Sigmoid colon (tissue), 6 donors: ENCODE measurements at regions not wholly inside any gene's neighbourhood (a gene's known extent, or its start where the extent isn't known, plus 50 kb on each side); places are given as distances from the start of the nearest gene placed in this dataset.
"Not testable (repeated sequence)": the region's sequence is repeated elsewhere in the genome, so short reads cannot be mapped to it uniquely, and the experiment has no call there.

Source experiments
- DNase-seq: peaks from one replicate; pipeline ENCODE4 v3.0.0-alpha.2; 2019
- H3K27ac ChIP-seq, 4 donors: fragments of 200-600 bp; sonication (generic); one replicate each; pipeline ENCODE4 v1.5.1; 2016 to 2019; ENCODE audit warnings: mild to moderate bottlenecking in 1 of 4
- H3K27me3 ChIP-seq, 3 donors: fragments of 200-600 bp; sonication (generic); one replicate each; pipeline ENCODE4 v1.5.1; 2019; ENCODE audit warnings: mild to moderate bottlenecking in 1 of 3
- H3K36me3 ChIP-seq, 4 donors: fragments of 200-600 bp; sonication (generic); one replicate each; pipeline ENCODE4 v1.5.1; 2016 to 2019
- H3K4me1 ChIP-seq, 4 donors: fragments of 200-600 bp; sonication (generic); one replicate each; pipeline ENCODE4 v1.5.1; 2017 to 2019
- H3K4me3 ChIP-seq, 4 donors: fragments of 200-600 bp; sonication (generic); one replicate each; pipeline ENCODE4 v1.5.1; 2017 to 2019; ENCODE audit warnings: mild to moderate bottlenecking in 2 of 4, moderate library complexity in 1 of 4
- H3K9me3 ChIP-seq, 4 donors: fragments of 200-600 bp in 3 of 4; sonication (generic) in 3 of 4; one replicate each; pipeline versions ENCODE4 v1.5.1 to v1.6.1; 2013 to 2019
- EP300 ChIP-seq, 4 donors: sonication (generic); formaldehyde crosslinking; IDR thresholded peaks; one replicate each; pipeline ENCODE4 v1.6.1; 2017; ENCODE audit warnings: antibody characterized with exemption in 4 of 4
- POLR2A ChIP-seq, 2 donors: fragments of 450-650 bp; IDR thresholded peaks; one replicate each; pipeline ENCODE4 v1.6.1; 2016; ENCODE audit warnings: antibody characterized with exemption in 2 of 2, mild to moderate bottlenecking in 2 of 2, moderate library complexity in 2 of 2
- POLR2AphosphoS5 ChIP-seq, 4 donors: sonication (generic); formaldehyde crosslinking; IDR thresholded peaks; one replicate each; pipeline ENCODE4 v1.6.1; 2017; ENCODE audit warnings: antibody characterized with exemption in 4 of 4
- WGBS, 2 donors: extraction: QIAGEN DNeasy Blood & Tissue Kit; methylation state at CpG; one replicate each; pipeline ENCODE4 v1.1.7; 2013; 5-methylcytosine and 5-hydroxymethylcytosine counted together
- intact Hi-C: fragments of 100-400 bp; cut with DNase I; formaldehyde crosslinking; loops from one replicate; pipeline ENCODE4 v1.15.1; 2023
- TF ChIP-seq, protein P1 (sequence below), 4 experiments: fragments of 450-650 bp in 3 of 4; fragments of 200-600 bp in 1 of 4; IDR thresholded peaks; one replicate each; pipeline ENCODE4 v1.5.1; 2016 to 2019; ENCODE audit warnings: antibody characterized with exemption in 4 of 4, mild to moderate bottlenecking in 3 of 4, moderate library complexity in 2 of 4
- donor health status: healthy with polysubstance abuse.
- donor health status: healthy.

DNA sequence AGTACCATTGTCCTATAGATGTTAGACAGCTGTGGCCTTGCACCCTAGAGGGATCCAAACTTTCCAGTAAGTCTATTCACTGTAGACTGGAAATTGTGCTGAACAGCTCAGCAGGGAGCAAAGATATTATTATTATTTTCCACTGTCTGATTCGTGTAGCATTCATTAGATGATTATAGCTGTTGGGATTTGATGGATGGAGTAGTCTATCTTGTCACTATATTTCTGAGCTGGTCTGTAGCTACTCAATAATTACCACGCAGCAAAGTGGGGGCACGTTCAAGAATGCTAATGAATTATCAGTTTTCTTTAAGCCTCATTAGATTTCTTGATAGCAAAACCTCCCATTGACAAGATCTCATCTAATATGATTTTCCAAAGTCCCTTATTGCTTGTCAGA, 113.2 kb downstream of the RTP4 start:
- DNase-seq = no peak
- TF ChIP-seq POLR2A (IDR thresholded peaks at IDR 0.05) (no peak), EP300 (IDR thresholded peaks at IDR 0.05) (no peak), POLR2AphosphoS5 (IDR thresholded peaks at IDR 0.05) (no peak)
- TF ChIP-seq, protein P1, sequence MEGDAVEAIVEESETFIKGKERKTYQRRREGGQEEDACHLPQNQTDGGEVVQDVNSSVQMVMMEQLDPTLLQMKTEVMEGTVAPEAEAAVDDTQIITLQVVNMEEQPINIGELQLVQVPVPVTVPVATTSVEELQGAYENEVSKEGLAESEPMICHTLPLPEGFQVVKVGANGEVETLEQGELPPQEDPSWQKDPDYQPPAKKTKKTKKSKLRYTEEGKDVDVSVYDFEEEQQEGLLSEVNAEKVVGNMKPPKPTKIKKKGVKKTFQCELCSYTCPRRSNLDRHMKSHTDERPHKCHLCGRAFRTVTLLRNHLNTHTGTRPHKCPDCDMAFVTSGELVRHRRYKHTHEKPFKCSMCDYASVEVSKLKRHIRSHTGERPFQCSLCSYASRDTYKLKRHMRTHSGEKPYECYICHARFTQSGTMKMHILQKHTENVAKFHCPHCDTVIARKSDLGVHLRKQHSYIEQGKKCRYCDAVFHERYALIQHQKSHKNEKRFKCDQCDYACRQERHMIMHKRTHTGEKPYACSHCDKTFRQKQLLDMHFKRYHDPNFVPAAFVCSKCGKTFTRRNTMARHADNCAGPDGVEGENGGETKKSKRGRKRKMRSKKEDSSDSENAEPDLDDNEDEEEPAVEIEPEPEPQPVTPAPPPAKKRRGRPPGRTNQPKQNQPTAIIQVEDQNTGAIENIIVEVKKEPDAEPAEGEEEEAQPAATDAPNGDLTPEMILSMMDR (IDR thresholded peaks at IDR 0.05) = no peak
- intact Hi-C loops = no loop called here
- Histone ChIP-seq H3K9me3 (no peaks in the 10 kb centered on the region), H3K27ac (no peak overlapping the region), H3K36me3 (no peaks in the 10 kb centered on the region), H3K27me3 (no peaks in the 10 kb centered on the region), H3K4me1 (no peaks in the 10 kb centered on the region), H3K4me3 (no peak overlapping the region)
- 73 to 81% methylated on average over 3 of the region's 3 CpGs for WGBS, 2 donors

DNA sequence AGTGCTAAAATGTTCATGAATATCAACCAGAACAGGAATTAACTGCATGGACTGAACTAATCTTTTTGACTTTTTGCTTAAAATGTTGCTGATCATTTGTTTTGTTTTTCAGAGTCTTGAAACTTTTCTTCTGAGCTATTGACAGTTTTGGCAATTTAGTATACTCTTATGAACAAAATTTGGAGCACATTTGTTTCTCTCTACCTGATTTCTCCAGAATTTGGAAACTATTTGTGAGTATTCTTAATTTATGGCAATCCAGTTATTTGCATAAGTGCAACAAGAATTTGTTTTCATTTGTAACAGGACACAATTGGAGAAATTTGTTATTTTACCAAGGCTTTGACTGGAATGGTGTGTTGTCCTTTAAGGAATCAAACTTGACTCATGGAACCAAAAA, 107.4 kb downstream of the RTP4 start:
- H3K27ac ChIP-seq, H3K9me3 ChIP-seq, H3K27me3 ChIP-seq, H3K36me3 ChIP-seq, H3K4me1 ChIP-seq, H3K4me3 ChIP-seq, DNase-seq, intact Hi-C loops: not testable (repeated sequence)

DNA sequence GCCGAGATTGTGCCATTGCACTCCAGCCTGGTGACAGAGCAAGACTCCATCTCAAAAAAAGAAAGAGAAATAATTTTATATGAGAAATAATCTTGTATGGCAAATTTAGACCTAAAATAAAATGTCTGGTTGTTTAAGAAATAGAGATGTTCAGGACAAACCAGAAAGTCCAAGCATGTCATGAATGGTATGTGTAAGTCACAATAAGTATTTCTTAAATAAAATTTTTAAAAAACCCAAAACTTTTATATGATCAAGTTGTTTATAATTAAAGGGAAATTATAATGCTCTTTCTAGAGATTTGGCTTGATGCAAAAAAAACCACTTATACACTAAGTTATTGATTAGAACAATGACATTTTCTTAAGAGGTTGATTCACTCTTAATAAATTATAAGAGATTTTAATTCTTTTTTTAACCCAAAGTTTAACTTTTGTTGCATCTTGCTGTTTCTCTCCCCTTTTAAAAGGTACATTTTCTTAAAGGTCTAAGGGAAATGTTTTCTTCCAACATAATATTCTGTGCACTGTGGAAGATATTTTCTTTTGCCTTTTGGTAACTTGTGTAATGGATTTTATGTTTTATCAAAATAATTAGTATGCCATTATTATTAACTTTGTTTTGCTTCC, 105.7 kb downstream of the RTP4 start:
- intact Hi-C loops = no loop called here
- WGBS, 2 donors = 90 to 92% methylated on average over 1 of the region's 1 CpG
- Histone ChIP-seq H3K27me3 (no peaks in the 10 kb centered on the region), H3K27ac (no peak overlapping the region), H3K4me3 (no peak overlapping the region), H3K9me3 (no peaks in the 10 kb centered on the region), H3K4me1 (no peaks in the 10 kb centered on the region), H3K36me3 (no peaks in the 10 kb centered on the region)
- DNase-seq = no peak
- no peak for TF ChIP-seq POLR2A (IDR thresholded peaks at IDR 0.05)
- no peak for TF ChIP-seq POLR2AphosphoS5 (IDR thresholded peaks at IDR 0.05)
- no peak for TF ChIP-seq EP300 (IDR thresholded peaks at IDR 0.05)
- TF ChIP-seq, protein P1 (IDR thresholded peaks at IDR 0.05) = no peak

DNA sequence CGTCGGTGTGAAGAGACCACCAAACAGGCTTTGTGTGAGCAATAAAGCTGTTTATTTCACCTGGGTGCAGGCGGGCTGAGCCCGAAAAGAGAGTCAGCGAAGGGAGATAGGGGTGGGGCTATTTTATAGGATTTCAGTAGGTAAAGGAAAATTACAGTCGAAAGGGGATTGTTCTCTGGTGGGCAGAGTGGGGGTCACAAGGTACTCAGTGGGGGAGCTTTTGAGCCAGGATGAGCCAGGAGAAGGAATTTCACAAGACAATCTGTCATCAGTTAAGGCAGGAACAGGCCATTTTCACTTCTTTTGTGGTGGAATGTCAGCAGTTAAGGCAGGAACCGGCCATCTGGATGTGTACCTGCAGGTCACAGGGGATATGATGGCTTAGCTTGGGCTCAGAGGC, 98.1 kb downstream of the RTP4 start:
- H3K27ac ChIP-seq, H3K4me3 ChIP-seq, intact Hi-C loops, DNase-seq, H3K4me1 ChIP-seq, H3K36me3 ChIP-seq, H3K27me3 ChIP-seq, H3K9me3 ChIP-seq: not testable (repeated sequence)
- WGBS, 2 donors = 66 to 75% methylated on average over 7 of the region's 7 CpGs

DNA sequence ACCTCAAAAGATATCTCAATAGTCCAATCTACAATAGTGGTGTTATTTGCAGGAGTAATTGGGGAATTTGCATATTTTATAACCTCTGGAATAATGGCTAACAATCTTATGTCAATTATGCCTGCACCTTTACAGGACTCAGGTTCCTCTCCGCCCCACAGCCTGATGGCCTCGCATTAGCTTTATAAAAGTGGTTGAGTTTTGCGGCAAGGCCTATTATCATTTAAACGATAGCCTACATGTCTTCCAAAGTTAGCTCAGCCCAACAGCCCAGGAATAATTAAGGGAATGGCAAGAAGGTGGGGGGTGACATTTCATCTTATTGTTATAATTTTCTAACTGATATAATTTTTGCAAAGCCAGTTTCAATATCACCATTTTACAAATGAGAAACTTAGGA, 97.3 kb downstream of the RTP4 start:
- intact Hi-C loops = no loop called here
- H3K9me3 ChIP-seq = no peaks in the 10 kb centered on the region

DNA sequence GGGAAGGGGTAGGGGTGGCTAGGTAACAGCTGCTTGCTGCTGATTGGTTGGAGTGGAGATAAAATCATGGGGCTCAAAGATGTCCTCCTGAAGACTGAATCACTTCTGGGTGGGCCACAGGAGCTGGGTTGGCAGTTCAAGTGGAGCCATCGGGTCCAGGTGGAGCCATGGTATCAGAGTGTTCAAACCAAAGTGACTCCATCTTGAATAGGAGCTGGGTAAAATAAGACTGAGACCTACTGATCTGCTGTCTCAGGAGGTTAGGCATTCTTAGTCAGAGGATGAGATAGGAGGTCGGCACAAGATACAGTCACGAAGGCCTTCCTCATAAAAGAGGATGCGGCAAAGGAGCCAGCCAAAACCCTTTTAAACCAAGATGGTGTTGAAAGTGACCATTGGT, 96.5 kb downstream of the RTP4 start:
- H3K36me3 ChIP-seq = no peaks in the 10 kb centered on the region
- no peaks in the 10 kb centered on the region for H3K27me3 ChIP-seq
- 94 to 95% methylated on average over 4 of the region's 4 CpGs for WGBS, 2 donors
- no peaks in the 10 kb centered on the region for H3K9me3 ChIP-seq
- TF ChIP-seq, protein P1 (IDR thresholded peaks at IDR 0.05) = no peak
- TF ChIP-seq EP300 (IDR thresholded peaks at IDR 0.05) = no peak
- TF ChIP-seq POLR2AphosphoS5 (IDR thresholded peaks at IDR 0.05) = no peak
- TF ChIP-seq POLR2A (IDR thresholded peaks at IDR 0.05) = no peak
- DNase-seq = no peak
- intact Hi-C loops = no loop called here
- no peak overlapping the region for H3K4me3 ChIP-seq
- no peaks in the 10 kb centered on the region for H3K4me1 ChIP-seq
- no peak overlapping the region for H3K27ac ChIP-seq

More for the DNA sequence above, 97.3 kb downstream of the RTP4 start:
- no peaks in the 10 kb centered on the region for H3K27me3 ChIP-seq
- 84 to 87% methylated on average over 4 of the region's 4 CpGs for WGBS, 2 donors
- H3K4me1 ChIP-seq = no peaks in the 10 kb centered on the region
- DNase-seq = no peak
- no peaks in the 10 kb centered on the region for H3K36me3 ChIP-seq
- H3K27ac ChIP-seq = no peak overlapping the region
- TF ChIP-seq EP300 (IDR thresholded peaks at IDR 0.05) (no peak), POLR2AphosphoS5 (IDR thresholded peaks at IDR 0.05) (no peak), POLR2A (IDR thresholded peaks at IDR 0.05) (no peak)
- TF ChIP-seq, protein P1 (IDR thresholded peaks at IDR 0.05) = no peak
- no peak overlapping the region for H3K4me3 ChIP-seq
